ENCODE measurements at regions not wholly inside any gene's neighbourhood (a gene's known extent, or its start where the extent isn't known, plus 50 kb on each side); places are given as distances from the start of the nearest gene placed in this dataset.

DNA sequence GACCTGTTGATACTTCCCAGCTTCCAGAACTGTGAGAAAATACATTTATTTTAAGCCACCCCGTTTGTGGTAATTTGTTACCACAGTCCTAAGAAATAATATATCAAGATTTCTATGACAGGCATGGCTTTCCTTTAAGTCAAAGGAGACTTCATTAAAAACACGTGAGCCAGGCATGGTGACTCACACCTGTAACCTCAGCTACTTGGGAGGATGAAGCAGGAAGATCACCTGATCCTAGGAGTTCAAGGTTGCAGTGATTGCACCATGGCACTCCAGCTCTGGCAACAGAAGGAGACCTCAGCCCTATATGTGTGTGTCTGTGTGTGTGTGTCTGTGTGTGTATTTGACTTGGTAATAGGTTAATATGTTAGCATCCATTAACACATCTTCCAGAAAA, 69.8 kb upstream of the SCN7A start:
- Histone ChIP-seq H3K27me3 (ENCODE audit: insufficient read depth, poor library complexity, severe bottlenecking) (no peaks in the 10 kb centered on the region), H3K9me3 (ENCODE audit: severe bottlenecking) (no peaks in the 10 kb centered on the region), H3K4me3 (ENCODE audit: severe bottlenecking) (no peak overlapping the region), H3K27ac (ENCODE audit: poor library complexity, severe bottlenecking) (no peak overlapping the region), H3K4me1 (ENCODE audit: insufficient read depth, poor library complexity, severe bottlenecking) (no peaks in the 10 kb centered on the region), H3K36me3 (ENCODE audit: low read depth) (no peaks in the 10 kb centered on the region)
- DNase-seq (ENCODE audit: low spot score) (no peak), ATAC-seq (ENCODE audit: low read depth) (no peak)
- TF ChIP-seq, protein P1, sequence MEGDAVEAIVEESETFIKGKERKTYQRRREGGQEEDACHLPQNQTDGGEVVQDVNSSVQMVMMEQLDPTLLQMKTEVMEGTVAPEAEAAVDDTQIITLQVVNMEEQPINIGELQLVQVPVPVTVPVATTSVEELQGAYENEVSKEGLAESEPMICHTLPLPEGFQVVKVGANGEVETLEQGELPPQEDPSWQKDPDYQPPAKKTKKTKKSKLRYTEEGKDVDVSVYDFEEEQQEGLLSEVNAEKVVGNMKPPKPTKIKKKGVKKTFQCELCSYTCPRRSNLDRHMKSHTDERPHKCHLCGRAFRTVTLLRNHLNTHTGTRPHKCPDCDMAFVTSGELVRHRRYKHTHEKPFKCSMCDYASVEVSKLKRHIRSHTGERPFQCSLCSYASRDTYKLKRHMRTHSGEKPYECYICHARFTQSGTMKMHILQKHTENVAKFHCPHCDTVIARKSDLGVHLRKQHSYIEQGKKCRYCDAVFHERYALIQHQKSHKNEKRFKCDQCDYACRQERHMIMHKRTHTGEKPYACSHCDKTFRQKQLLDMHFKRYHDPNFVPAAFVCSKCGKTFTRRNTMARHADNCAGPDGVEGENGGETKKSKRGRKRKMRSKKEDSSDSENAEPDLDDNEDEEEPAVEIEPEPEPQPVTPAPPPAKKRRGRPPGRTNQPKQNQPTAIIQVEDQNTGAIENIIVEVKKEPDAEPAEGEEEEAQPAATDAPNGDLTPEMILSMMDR (IDR thresholded peaks at IDR 0.05; ENCODE audit: poor library complexity, severe bottlenecking): no peak

DNA sequence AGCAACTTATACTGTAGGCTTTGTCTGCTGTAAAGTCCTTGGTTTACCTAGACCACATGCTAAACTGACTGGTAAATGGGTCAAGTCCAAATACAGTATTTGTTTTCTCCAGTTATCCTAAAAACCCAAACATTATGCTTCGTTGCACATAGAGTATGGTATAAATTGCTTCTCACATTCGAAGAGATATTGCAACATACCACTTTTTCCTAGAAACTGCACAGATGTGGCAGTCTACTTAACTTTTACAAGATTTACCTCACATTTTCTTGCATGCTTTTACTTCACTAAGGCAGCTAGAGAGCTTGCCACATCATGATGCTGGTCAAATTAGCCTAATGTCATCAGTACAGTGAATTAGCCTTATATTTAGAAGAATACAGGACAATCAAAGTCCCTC, 66.0 kb upstream of the SCN7A start:
- H3K4me3 ChIP-seq (ENCODE audit: severe bottlenecking): no peak overlapping the region
- no peak for DNase-seq (ENCODE audit: low spot score)
- no peaks in the 10 kb centered on the region for H3K27me3 ChIP-seq (ENCODE audit: insufficient read depth, poor library complexity, severe bottlenecking)
- no peaks in the 10 kb centered on the region for H3K4me1 ChIP-seq (ENCODE audit: insufficient read depth, poor library complexity, severe bottlenecking)
- no peak overlapping the region for H3K27ac ChIP-seq (ENCODE audit: poor library complexity, severe bottlenecking)
- ATAC-seq (ENCODE audit: low read depth): no peak
- H3K36me3 ChIP-seq (ENCODE audit: low read depth): no peaks in the 10 kb centered on the region
- no peaks in the 10 kb centered on the region for H3K9me3 ChIP-seq (ENCODE audit: severe bottlenecking)
- TF ChIP-seq, protein P1 (IDR thresholded peaks at IDR 0.05; ENCODE audit: poor library complexity, severe bottlenecking): no peak

DNA sequence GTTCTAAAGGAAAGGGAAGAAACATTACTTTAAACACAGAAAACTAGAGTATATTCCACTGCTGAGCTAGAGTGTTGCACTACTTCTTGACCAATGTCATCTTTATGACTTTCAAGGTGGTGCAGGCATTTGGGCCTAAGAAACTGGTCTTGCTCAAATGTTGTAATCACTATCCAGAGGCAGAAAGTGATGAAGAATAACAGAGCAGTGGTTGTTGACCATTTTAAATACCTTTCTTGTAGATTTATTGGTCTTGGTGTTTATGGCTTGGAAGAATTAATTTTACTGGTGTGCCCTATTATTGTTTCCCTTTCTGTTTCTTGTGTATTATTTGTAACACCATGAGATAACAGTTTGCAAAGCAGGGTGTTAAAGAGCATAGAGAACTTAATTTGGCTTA, 56.9 kb upstream of the SCN7A start:
- TF ChIP-seq, protein P1 (IDR thresholded peaks at IDR 0.05; ENCODE audit: poor library complexity, severe bottlenecking): no peak
- Histone ChIP-seq H3K9me3 (ENCODE audit: severe bottlenecking) (no peaks in the 10 kb centered on the region), H3K4me1 (ENCODE audit: insufficient read depth, poor library complexity, severe bottlenecking) (no peaks in the 10 kb centered on the region), H3K27me3 (ENCODE audit: insufficient read depth, poor library complexity, severe bottlenecking) (no peaks in the 10 kb centered on the region), H3K36me3 (ENCODE audit: low read depth) (no peaks in the 10 kb centered on the region), H3K27ac (ENCODE audit: poor library complexity, severe bottlenecking) (no peak overlapping the region), H3K4me3 (ENCODE audit: severe bottlenecking) (no peak overlapping the region)
- DNase-seq (ENCODE audit: low spot score) (no peak), ATAC-seq (ENCODE audit: low read depth) (no peak)

DNA sequence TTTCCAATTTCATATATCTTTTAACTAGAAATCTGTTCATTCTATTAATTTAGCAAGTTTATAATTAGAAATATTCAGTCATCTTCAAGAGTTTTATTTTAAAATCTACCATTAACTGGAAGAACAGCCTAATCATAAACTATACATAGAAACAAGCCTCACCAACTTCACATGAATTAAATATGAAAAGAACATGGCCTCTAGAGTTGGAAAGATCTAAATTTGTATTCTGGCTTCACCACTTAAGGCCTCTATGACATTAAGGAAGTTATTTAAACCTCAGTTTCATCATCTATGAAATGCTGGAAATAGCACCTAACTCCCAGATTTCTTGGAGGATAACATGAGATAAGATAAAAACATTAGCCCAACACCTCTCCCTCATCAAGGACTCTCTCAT, 51.4 kb upstream of the SCN7A start:
- H3K27ac ChIP-seq (ENCODE audit: poor library complexity, severe bottlenecking): no peak overlapping the region
- TF ChIP-seq, protein P1 (IDR thresholded peaks at IDR 0.05; ENCODE audit: poor library complexity, severe bottlenecking): no peak
- DNase-seq (ENCODE audit: low spot score): no peak

More for the DNA sequence above, 51.4 kb upstream of the SCN7A start:
- Histone ChIP-seq H3K4me3 (ENCODE audit: severe bottlenecking) (no peak overlapping the region), H3K36me3 (ENCODE audit: low read depth) (no peaks in the 10 kb centered on the region), H3K4me1 (ENCODE audit: insufficient read depth, poor library complexity, severe bottlenecking) (no peaks in the 10 kb centered on the region), H3K27me3 (ENCODE audit: insufficient read depth, poor library complexity, severe bottlenecking) (no peaks in the 10 kb centered on the region), H3K9me3 (ENCODE audit: severe bottlenecking) (no peaks in the 10 kb centered on the region)
- no peak for ATAC-seq (ENCODE audit: low read depth)

Measured in RWPE2 (cell line).